ENCODE measurements at regions not wholly inside any gene's neighbourhood (a gene's known extent, or its start where the extent isn't known, plus 50 kb on each side); places are given as distances from the start of the nearest gene placed in this dataset.

- no peak for TF ChIP-seq ATF7-NPFF (CRISPR knock-in tag; IDR thresholded peaks at IDR 0.05; ENCODE audit: low read depth)
- TF ChIP-seq, protein P1, sequence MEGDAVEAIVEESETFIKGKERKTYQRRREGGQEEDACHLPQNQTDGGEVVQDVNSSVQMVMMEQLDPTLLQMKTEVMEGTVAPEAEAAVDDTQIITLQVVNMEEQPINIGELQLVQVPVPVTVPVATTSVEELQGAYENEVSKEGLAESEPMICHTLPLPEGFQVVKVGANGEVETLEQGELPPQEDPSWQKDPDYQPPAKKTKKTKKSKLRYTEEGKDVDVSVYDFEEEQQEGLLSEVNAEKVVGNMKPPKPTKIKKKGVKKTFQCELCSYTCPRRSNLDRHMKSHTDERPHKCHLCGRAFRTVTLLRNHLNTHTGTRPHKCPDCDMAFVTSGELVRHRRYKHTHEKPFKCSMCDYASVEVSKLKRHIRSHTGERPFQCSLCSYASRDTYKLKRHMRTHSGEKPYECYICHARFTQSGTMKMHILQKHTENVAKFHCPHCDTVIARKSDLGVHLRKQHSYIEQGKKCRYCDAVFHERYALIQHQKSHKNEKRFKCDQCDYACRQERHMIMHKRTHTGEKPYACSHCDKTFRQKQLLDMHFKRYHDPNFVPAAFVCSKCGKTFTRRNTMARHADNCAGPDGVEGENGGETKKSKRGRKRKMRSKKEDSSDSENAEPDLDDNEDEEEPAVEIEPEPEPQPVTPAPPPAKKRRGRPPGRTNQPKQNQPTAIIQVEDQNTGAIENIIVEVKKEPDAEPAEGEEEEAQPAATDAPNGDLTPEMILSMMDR (CRISPR knock-in tag; IDR thresholded peaks at IDR 0.05) = no peak
- no peak for TF ChIP-seq IKZF4 (CRISPR knock-in tag; IDR thresholded peaks at IDR 0.05; ENCODE audit: borderline replicate concordance, low read depth, not compliant biosample characterization)
- TF ChIP-seq TCF7L2 (IDR thresholded peaks at IDR 0.05; ENCODE audit: low read depth, low read length) = no peak
- no peak for TF ChIP-seq RELA (CRISPR knock-in tag; IDR thresholded peaks at IDR 0.05)
- TF ChIP-seq DNMT1 (CRISPR knock-in tag; IDR thresholded peaks at IDR 0.05) = no peak
- TF ChIP-seq MEIS1 (CRISPR knock-in tag; IDR thresholded peaks at IDR 0.05; ENCODE audit: borderline replicate concordance) = no peak
- no peak for TF ChIP-seq CREB3 (CRISPR knock-in tag; IDR thresholded peaks at IDR 0.05)
- no peak for TF ChIP-seq AFF4 (CRISPR knock-in tag; IDR thresholded peaks at IDR 0.05)
- no peak for TF ChIP-seq RBFOX2 (IDR thresholded peaks at IDR 0.05; ENCODE audit: low read depth, low read length)
- TF ChIP-seq ZNF629 (CRISPR knock-in tag; conservative IDR thresholded peaks at IDR 0.05) = no peak
- no peak for TF ChIP-seq GTF2F1 (IDR thresholded peaks at IDR 0.05; ENCODE audit: low read length)
- no peak for TF ChIP-seq EP300 (IDR thresholded peaks at IDR 0.05; ENCODE audit: low read depth in 2 of 2, low read length in 2 of 2)
- TF ChIP-seq EP300 (CRISPR knock-in tag; IDR thresholded peaks at IDR 0.05; ENCODE audit: borderline replicate concordance) = no peak
Measured at GRCh38 chrX:144275843-144276242, 392.0 kb downstream of the UBE2NL start.
